GM12878 (cell line): ENCODE measurements at regions not wholly inside any gene's neighbourhood (a gene's known extent, or its start where the extent isn't known, plus 50 kb on each side); places are given as distances from the start of the nearest gene placed in this dataset.

ENCODE experiments used
- ATAC-seq: fragments of 200-7000 bp; cut with Tn5 transposase; 3 replicates; pipeline ENCODE4 v1.9.1; 2020; ENCODE audit warnings: mild to moderate bottlenecking, moderate library complexity
- BruUV-seq: library from RNA; stranded (reverse); fragments of 400-500 nt; replicated peaks from 2 replicates; lab custom pipeline; 2021; lab: Mats Ljungman, UMichigan
- CTCF ChIA-PET: fragments of 300-600 bp; sonication (Branson Sonifier 250); formaldehyde crosslinking; extraction: SDS; loops from one replicate; lab custom pipeline; 2021; ENCODE audit warnings: inconsistent platforms; lab: Yijun Ruan, JAX
- POLR2A ChIA-PET: fragments of 350-600 bp; formaldehyde crosslinking; extraction: SDS; loops from one replicate; lab custom pipeline; 2021; ENCODE audit warnings: inconsistent platforms; lab: Charles Lee
- RAD21 ChIA-PET: fragments of 300-600 bp; sonication (Branson Sonifier 250); formaldehyde crosslinking; loops from one replicate; lab custom pipeline; 2023; ENCODE audit warnings: antibody characterized with exemption; ENCODE audit not compliant: unreplicated experiment; lab: Charles Lee
- SMC1A ChIA-PET: fragments of 300-600 bp; sonication (Branson Sonifier 250); formaldehyde crosslinking; loops from one replicate; lab custom pipeline; 2023; ENCODE audit not compliant: unreplicated experiment, uncharacterized antibody; lab: Charles Lee
- DNase-seq: peaks from one replicate; pipeline ENCODE4 v3.0.0-alpha.2; 2011; ENCODE audit warnings: low read depth, low spot score
- FAIRE-seq: peaks from 3 replicates; lab custom pipeline; 2011; peaks lifted over from hg19 to GRCh38; lab: Jason Lieb, UNC
- H2AFZ ChIP-seq: 2 replicates; pipeline ENCODE4 v1.6.0; 2011; ENCODE audit warnings: low read depth, low read length, control low read depth; ENCODE audit not compliant: control insufficient read depth
- H3K27ac ChIP-seq: 2 replicates; pipeline ENCODE4 v1.5.1; 2011; ENCODE audit warnings: control low read depth; ENCODE audit not compliant: control insufficient read depth, insufficient read depth
- H3K27me3 ChIP-seq, 2 experiments: replicated peaks in 1 of 2; 2 replicates each; pipeline versions ENCODE4 v1.6.0 to v1.6.1; 2011; ENCODE audit warnings: low read length in 1 of 2; ENCODE audit not compliant: control insufficient read depth in 2 of 2, insufficient read depth in 2 of 2
- H3K36me3 ChIP-seq, 2 experiments: 2 replicates each; pipeline ENCODE4 v1.5.1; 2011; ENCODE audit warnings: low read length in 1 of 2; ENCODE audit not compliant: control insufficient read depth in 2 of 2, insufficient read depth in 2 of 2
- H3K4me1 ChIP-seq: 2 replicates; pipeline ENCODE4 v1.6.1; 2011; ENCODE audit warnings: mild to moderate bottlenecking, low read length, moderate library complexity, mixed read lengths; ENCODE audit not compliant: control insufficient read depth, insufficient read depth
- H3K4me2 ChIP-seq: 2 replicates; pipeline ENCODE4 v1.6.0; 2011; ENCODE audit warnings: control low read depth; ENCODE audit not compliant: control insufficient read depth, insufficient read depth
- H3K4me3 ChIP-seq: fragments of 200-600 bp; sonication (generic); 2 replicates; pipeline ENCODE4 v1.5.1; 2016
- H3K79me2 ChIP-seq: 2 replicates; pipeline ENCODE4 v1.6.0; 2011; ENCODE audit warnings: low read length; ENCODE audit not compliant: control insufficient read depth, insufficient read depth
- H3K9ac ChIP-seq: 2 replicates; pipeline ENCODE4 v1.8.0; 2011; ENCODE audit warnings: low read length, control low read depth, mixed read lengths; ENCODE audit not compliant: control insufficient read depth, insufficient read depth
- H3K9me3 ChIP-seq: replicated peaks from 3 replicates; pipeline ENCODE4 v1.5.1; 2011; ENCODE audit warnings: mild to moderate bottlenecking, low read length; ENCODE audit not compliant: control insufficient read depth, insufficient read depth
- H4K20me1 ChIP-seq: 2 replicates; pipeline ENCODE4 v1.6.0; 2011; ENCODE audit not compliant: control insufficient read depth, insufficient read depth
- ATF2 ChIP-seq: IDR thresholded peaks from 2 replicates; pipeline ENCODE4 v1.6.1; 2012; ENCODE audit warnings: low read length, inconsistent platforms
- ATF7 ChIP-seq: fragments of 450-650 bp; IDR thresholded peaks from 2 replicates; pipeline ENCODE4 v1.6.1; 2016; ENCODE audit warnings: low read depth, mild to moderate bottlenecking
- BCLAF1 ChIP-seq: fragments of 450-650 bp; IDR thresholded peaks from 2 replicates; pipeline ENCODE4 v1.6.1; 2017; ENCODE audit warnings: antibody characterized with exemption, mild to moderate bottlenecking, moderate library complexity
- BHLHE40 ChIP-seq, 2 experiments: fragments of 450-650 bp in 1 of 2; IDR thresholded peaks; 2 replicates each; pipeline ENCODE4 v1.6.1; 2011 to 2017; ENCODE audit warnings: low read depth in 2 of 2, borderline replicate concordance in 1 of 2, improper control_type of control experiment in 1 of 2, low read length in 1 of 2, mild to moderate bottlenecking in 1 of 2
- CEBPB ChIP-seq, 2 experiments: fragments of 150-350 bp in 1 of 2; IDR thresholded peaks; 2 replicates each; pipeline ENCODE4 v1.6.1; 2012 to 2014; ENCODE audit warnings: low read depth in 2 of 2, low read length in 2 of 2, borderline replicate concordance in 1 of 2, inconsistent platforms in 1 of 2
- ELK1 ChIP-seq: IDR thresholded peaks from 2 replicates; pipeline ENCODE4 v1.6.1; 2012; ENCODE audit warnings: low read depth, low read length, improper control_type of control experiment
- EP300 ChIP-seq, 2 experiments: fragments of 150-350 bp in 1 of 2; IDR thresholded peaks; 2 replicates each; pipeline ENCODE4 v1.6.1; 2011 to 2012; ENCODE audit warnings: low read depth in 2 of 2, low read length in 2 of 2, borderline replicate concordance in 1 of 2, improper control_type of control experiment in 1 of 2, inconsistent platforms in 1 of 2; ENCODE audit not compliant: control insufficient read depth in 1 of 2
- MTA3 ChIP-seq: IDR thresholded peaks from 2 replicates; pipeline ENCODE4 v1.6.1; 2012; ENCODE audit warnings: low read length, inconsistent platforms, borderline replicate concordance
- MYC ChIP-seq: IDR thresholded peaks from 2 replicates; pipeline ENCODE4 v1.6.1; 2011; ENCODE audit warnings: mild to moderate bottlenecking, low read length, moderate library complexity, inconsistent platforms; ENCODE audit not compliant: insufficient read depth, insufficient replicate concordance, insufficient read length, severe bottlenecking
- NFYB ChIP-seq: IDR thresholded peaks from 2 replicates; pipeline ENCODE4 v1.6.1; 2011; ENCODE audit warnings: low read depth, mild to moderate bottlenecking, low read length, improper control_type of control experiment, moderate library complexity; ENCODE audit not compliant: insufficient read depth
- PKNOX1 ChIP-seq: fragments of 450-650 bp; IDR thresholded peaks from 2 replicates; pipeline ENCODE4 v1.6.1; 2016; ENCODE audit warnings: mild to moderate bottlenecking
- RELB ChIP-seq: fragments of 450-650 bp; IDR thresholded peaks from 2 replicates; pipeline ENCODE4 v1.6.1; 2017; ENCODE audit warnings: low read depth, mild to moderate bottlenecking, moderate library complexity
- ZNF622 ChIP-seq: fragments of 450-650 bp; IDR thresholded peaks from 2 replicates; pipeline ENCODE4 v1.6.1; 2017; ENCODE audit warnings: mild to moderate bottlenecking, inconsistent platforms
- ZZZ3 ChIP-seq: IDR thresholded peaks from 2 replicates; pipeline ENCODE4 v1.6.1; 2011; ENCODE audit warnings: low read depth; ENCODE audit not compliant: control insufficient read depth, insufficient read length
- WGBS: methylation state at CpG from one replicate; pipeline ENCODE4 v1.1.6; 2016; ENCODE audit warnings: low lambda C conversion rate; ENCODE audit not compliant: insufficient replicate concordance, insufficient coverage; ENCODE audit errors: missing lambda C conversion rate; 5-methylcytosine and 5-hydroxymethylcytosine counted together
- in situ Hi-C: fragments of 300-500 bp; cut with MboI; formaldehyde crosslinking; loops from 9 replicates; pipeline ENCODE4 v1.14.3; 2018; ENCODE audit warnings: mixed read lengths
- intact Hi-C: fragments of 100-400 bp; cut with micrococcal nuclease; formaldehyde crosslinking; loops from one replicate; pipeline ENCODE4 v1.14.2; 2022; ENCODE audit not compliant: unreplicated experiment

- no peak for TF ChIP-seq ZZZ3
- TF ChIP-seq CEBPB (IDR thresholded peaks at IDR 0.05; ENCODE audit: borderline replicate concordance in 1 of 2, low read depth in 2 of 2, low read length in 2 of 2), result no peak
- no peak for TF ChIP-seq ATF2
- TF ChIP-seq BCLAF1, result no peak
- no peak for TF ChIP-seq ELK1
- TF ChIP-seq NFYB, result no peak
- TF ChIP-seq ATF7, result no peak
Observed at GRCh38 chr4:31851946-31852345, 1131.8 kb downstream of the PCDH7 start (continued).

GRCh38 chr4:31877429-31877828 is 1157.3 kb downstream of the PCDH7 start:
- 6% methylated on average over 2 of the region's 2 CpGs for WGBS
- H4K20me1 ChIP-seq, result no peaks in the 10 kb centered on the region
- no TSS peak for BruUV-seq
- ATAC-seq (no peak), FAIRE-seq (no peak), DNase-seq (no peak)
- RAD21 ChIA-PET, result no interaction called here
- no peak overlapping the region for H2AFZ ChIP-seq
- H3K79me2 ChIP-seq, result no peaks in the 10 kb centered on the region
- H3K9ac ChIP-seq, result no peak overlapping the region
- H3K27ac ChIP-seq, result no peak overlapping the region
- H3K4me2 ChIP-seq, result no peak overlapping the region
- no peaks in the 10 kb centered on the region for H3K36me3 ChIP-seq
- H3K9me3 ChIP-seq, result no peaks in the 10 kb centered on the region
- in situ Hi-C loops, result no loop called here
- CTCF ChIA-PET, result no interaction called here
- H3K4me3 ChIP-seq, result no peak overlapping the region
- intact Hi-C loops, result no loop called here
- POLR2A ChIA-PET, result no interaction called here
- SMC1A ChIA-PET, result no interaction called here
- H3K27me3 ChIP-seq, result no peaks in the 10 kb centered on the region
- H3K4me1 ChIP-seq, result no peaks in the 10 kb centered on the region
- TF ChIP-seq PKNOX1, result no peak
- no peak for TF ChIP-seq ZNF622
- TF ChIP-seq RELB, result no peak
- no peak for TF ChIP-seq MYC
- TF ChIP-seq MTA3, result no peak
- TF ChIP-seq EP300 (IDR thresholded peaks at IDR 0.05; ENCODE audit: borderline replicate concordance in 1 of 2, control insufficient read depth in 1 of 2, low read depth in 2 of 2, low read length in 2 of 2), result no peak
- TF ChIP-seq BHLHE40 (IDR thresholded peaks at IDR 0.05; ENCODE audit: borderline replicate concordance in 1 of 2, low read depth in 2 of 2, low read length in 1 of 2), result no peak
